ENCODE measurements at regions not wholly inside any gene's neighbourhood (a gene's known extent, or its start where the extent isn't known, plus 50 kb on each side); places are given as distances from the start of the nearest gene placed in this dataset.

GRCh38 chr2:59727121-59727590 lies 826.3 kb downstream of the BCL11A start:
- DNase-seq (no peak), ATAC-seq (no peak)
- WGBS, 2 donors, result 83 to 86% methylated on average over 2 of the region's 2 CpGs
- intact Hi-C loops (cut with DNase I), result no loop called here
- Histone ChIP-seq H3K36me3 (no peaks in the 10 kb centered on the region), H3K4me3 (no peak overlapping the region), H3K9me3 (no peaks in the 10 kb centered on the region), H3K27ac (no peak overlapping the region), H3K27me3 (peaks cover 0 to 3% (median 0%) of the 10 kb centered on the region in 7 donors), H3K4me1 (no peaks in the 10 kb centered on the region)
- TF ChIP-seq CTCF (IDR thresholded peaks at IDR 0.05), result no peak

- Histone ChIP-seq H3K9me3 (no peaks in the 10 kb centered on the region), H3K36me3 (no peaks in the 10 kb centered on the region), H3K27me3 (peaks cover 0 to 3% (median 0%) of the 10 kb centered on the region in 7 donors), H3K4me3 (no peak overlapping the region), H3K4me1 (no peaks in the 10 kb centered on the region), H3K27ac (no peak overlapping the region)
- no peak for ATAC-seq
- intact Hi-C loops (cut with DNase I), result no loop called here
- WGBS, 2 donors, result 73 to 84% methylated on average over 9 of the region's 9 CpGs
- DNase-seq, result no peak
- TF ChIP-seq CTCF (IDR thresholded peaks at IDR 0.05), result no peak
Observed at GRCh38 chr2:59726228-59727120, 827.0 kb downstream of the BCL11A start.

DNA sequence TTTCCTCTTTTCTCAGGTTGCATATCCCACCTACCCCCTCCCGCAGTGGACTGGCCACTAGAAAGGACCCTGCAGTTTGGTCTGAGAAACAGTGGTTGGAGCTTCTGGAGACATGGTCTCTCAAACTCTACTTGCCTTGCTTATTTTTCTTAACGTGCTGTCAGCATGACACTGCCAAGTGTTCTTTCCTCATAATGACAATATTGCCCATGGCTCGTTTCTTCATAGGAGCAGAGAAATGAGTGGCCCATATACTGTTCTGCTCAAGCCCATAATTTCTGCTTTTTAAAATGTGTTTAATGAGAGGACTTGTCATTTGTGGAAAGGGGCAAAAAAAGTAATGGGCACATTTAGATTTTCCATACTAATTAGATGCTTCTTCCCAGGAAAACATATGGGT lies 828.7 kb downstream of the BCL11A start:
- intact Hi-C loops (cut with DNase I), result no loop called here
- no peak for DNase-seq
- Histone ChIP-seq H3K36me3 (no peaks in the 10 kb centered on the region), H3K4me3 (no peak overlapping the region), H3K4me1 (no peaks in the 10 kb centered on the region), H3K9me3 (no peaks in the 10 kb centered on the region), H3K27me3 (peaks cover 0 to 3% (median 0%) of the 10 kb centered on the region in 7 donors), H3K27ac (no peak overlapping the region)
- no peak for TF ChIP-seq CTCF (IDR thresholded peaks at IDR 0.05)
- no peak for ATAC-seq
- 84 to 85% methylated on average over 3 of the region's 3 CpGs for WGBS, 2 donors

- no peak for TF ChIP-seq CTCF (IDR thresholded peaks at IDR 0.05)
- no peaks in the 10 kb centered on the region for H3K27me3 ChIP-seq
- no peak overlapping the region for H3K4me3 ChIP-seq
- H3K9me3 ChIP-seq, result no peaks in the 10 kb centered on the region
- DNase-seq (no peak), ATAC-seq (no peak)
- 78 to 83% methylated on average over 4 of the region's 4 CpGs for WGBS, 2 donors
- H3K4me1 ChIP-seq, result no peaks in the 10 kb centered on the region
- no peak overlapping the region for H3K27ac ChIP-seq
- intact Hi-C loops (cut with DNase I), result no loop called here
- no peaks in the 10 kb centered on the region for H3K36me3 ChIP-seq
Observed at GRCh38 chr2:59720296-59720866, 833.1 kb downstream of the BCL11A start.

Data from heart right ventricle (tissue), 16 donors.